ENCODE measurements at regions not wholly inside any gene's neighbourhood (a gene's known extent, or its start where the extent isn't known, plus 50 kb on each side); places are given as distances from the start of the nearest gene placed in this dataset.

- Mint-ChIP-seq H3K4me1 (peaks cover 7% of the 10 kb centered on the region), H3K9me3 (ENCODE audit: low read depth) (no peaks in the 10 kb centered on the region), H3K27me3 (peaks cover 7% of the 10 kb centered on the region), H3K36me3 (ENCODE audit: low read depth) (peaks cover 3% of the 10 kb centered on the region), H3K4me3 (no peak overlapping the region), H3K27ac (no peak overlapping the region)
- DNase-seq (no peak), ATAC-seq (no peak)
- intact Hi-C loops (cut with DNase I, micrococcal nuclease): no loop called here
- ChIA-PET POLR2A (no interaction called here), CTCF (interaction anchor here (0.5 to 1.5 kb wide), 3 partner anchors 8 to 1246 kb away, joined by 3 to 4 read pairs (median 3); partner anchors contain the start of gene WRNIP1)
These were observed 90.1 kb upstream of the FOXC1 start for GRCh38 chr6:1519597-1519996.

- Mint-ChIP-seq H3K36me3 (ENCODE audit: low read depth) (peaks cover 3% of the 10 kb centered on the region), H3K9me3 (ENCODE audit: low read depth) (no peaks in the 10 kb centered on the region), H3K27me3 (peaks cover 7% of the 10 kb centered on the region), H3K4me1 (peaks cover 38% of the 10 kb centered on the region), H3K27ac (no peak overlapping the region), H3K4me3 (no peak overlapping the region)
- intact Hi-C loops (cut with DNase I, micrococcal nuclease): no loop called here
- DNase-seq (no peak), ATAC-seq (no peak)
- CTCF ChIA-PET: interaction anchor here (0.6 to 1.7 kb wide), 2 partner anchors 30 to 33 kb away, joined by 3 to 4 read pairs; no protein-coding TSS in a partner anchor
- POLR2A ChIA-PET: no interaction called here
These were observed 86.9 kb upstream of the FOXC1 start for GRCh38 chr6:1522779-1523178.

- ChIA-PET CTCF (interaction anchor here (0.5 to 1.5 kb wide), 21 partner anchors 8 to 1244 kb away, joined by 3 to 20 read pairs (median 3); no protein-coding TSS in a partner anchor), POLR2A (no interaction called here)
- Mint-ChIP-seq H3K9me3 (ENCODE audit: low read depth) (no peaks in the 10 kb centered on the region), H3K4me3 (peak overlapping the region; percentile 56), H3K27me3 (peaks cover 7% of the 10 kb centered on the region), H3K4me1 (peaks cover 48% of the 10 kb centered on the region), H3K27ac (peak overlapping the region; percentile 78), H3K36me3 (ENCODE audit: low read depth) (peaks cover 3% of the 10 kb centered on the region)
- ATAC-seq: peak; percentile 76
- peak; percentile 90 for DNase-seq
- intact Hi-C loops (cut with DNase I, micrococcal nuclease): loop anchor here (1.0 kb wide), 1 partner anchor 31 kb away; no protein-coding TSS in a partner anchor
These were observed 85.7 kb upstream of the FOXC1 start for GRCh38 chr6:1524040-1524480.

- peaks cover 7% of the 10 kb centered on the region for H3K27me3 Mint-ChIP-seq
- peak; percentile 20 for DNase-seq
- POLR2A ChIA-PET: interaction anchor here (0.7 kb wide), 2 partner anchors 585 to 658 kb away, joined by 3 read pairs; no protein-coding TSS in a partner anchor
- H3K4me3 Mint-ChIP-seq: no peak overlapping the region
- peaks cover 3% of the 10 kb centered on the region for H3K36me3 Mint-ChIP-seq (ENCODE audit: low read depth)
- peak overlapping the region; percentile 48 for H3K27ac Mint-ChIP-seq
- CTCF ChIA-PET: interaction anchor here (0.5 to 1.3 kb wide), 5 partner anchors 29 to 163 kb away, joined by 3 to 6 read pairs (median 3); no protein-coding TSS in a partner anchor
- intact Hi-C loops (cut with DNase I, micrococcal nuclease): no loop called here
- no peak for ATAC-seq
- no peaks in the 10 kb centered on the region for H3K9me3 Mint-ChIP-seq (ENCODE audit: low read depth)
- peaks cover 63% of the 10 kb centered on the region for H3K4me1 Mint-ChIP-seq
These were observed 84.2 kb upstream of the FOXC1 start for GRCh38 chr6:1525364-1526038.

- DNase-seq (peak; percentile 26), ATAC-seq (peak; percentile 11)
- intact Hi-C loops (cut with DNase I, micrococcal nuclease): no loop called here
- H3K4me1 Mint-ChIP-seq: peaks cover 66% of the 10 kb centered on the region
- H3K9me3 Mint-ChIP-seq (ENCODE audit: low read depth): no peaks in the 10 kb centered on the region
- H3K4me3 Mint-ChIP-seq: no peak overlapping the region
- peak overlapping the region; percentile 53 for H3K27ac Mint-ChIP-seq
- peaks cover 7% of the 10 kb centered on the region for H3K27me3 Mint-ChIP-seq
- H3K36me3 Mint-ChIP-seq (ENCODE audit: low read depth): peaks cover 3% of the 10 kb centered on the region
- CTCF ChIA-PET: interaction anchor here (0.5 to 1.9 kb wide), 5 partner anchors 7 to 1105 kb away, joined by 3 to 5 read pairs (median 3); no protein-coding TSS in a partner anchor
- POLR2A ChIA-PET: interaction anchor here (0.8 kb wide), 1 partner anchor 11 kb away, joined by 3 read pairs; no protein-coding TSS in a partner anchor
These were observed 83.2 kb upstream of the FOXC1 start for GRCh38 chr6:1526398-1527072.

- intact Hi-C loops (cut with DNase I, micrococcal nuclease): no loop called here
- Mint-ChIP-seq H3K9me3 (ENCODE audit: low read depth) (no peaks in the 10 kb centered on the region), H3K4me3 (no peak overlapping the region), H3K27ac (peak overlapping the region; percentile 52), H3K36me3 (ENCODE audit: low read depth) (peaks cover 3% of the 10 kb centered on the region), H3K27me3 (peaks cover 4% of the 10 kb centered on the region), H3K4me1 (peaks cover 67% of the 10 kb centered on the region)
- DNase-seq (peak; percentile 69), ATAC-seq (peak; percentile 79)
- CTCF ChIA-PET: interaction anchor here (0.5 to 1.9 kb wide), 4 partner anchors 8 to 1105 kb away, joined by 3 to 5 read pairs (median 4); no protein-coding TSS in a partner anchor
- POLR2A ChIA-PET: no interaction called here
These were observed 82.7 kb upstream of the FOXC1 start for GRCh38 chr6:1527073-1527457.

GRCh38 chr6:1535295-1535694 is 74.4 kb upstream of the FOXC1 start:
- Mint-ChIP-seq H3K36me3 (ENCODE audit: low read depth) (no peaks in the 10 kb centered on the region), H3K27me3 (no peaks in the 10 kb centered on the region), H3K4me3 (no peak overlapping the region), H3K4me1 (peaks cover 28% of the 10 kb centered on the region), H3K9me3 (ENCODE audit: low read depth) (no peaks in the 10 kb centered on the region), H3K27ac (peak overlapping the region; percentile 67)
- ATAC-seq: peak; percentile 93
- intact Hi-C loops (cut with DNase I, micrococcal nuclease): no loop called here
- DNase-seq: peak; percentile 66
- POLR2A ChIA-PET: no interaction called here
- CTCF ChIA-PET: interaction anchor here (0.6 to 1.3 kb wide), 3 partner anchors 18 to 881 kb away, joined by 3 to 8 read pairs (median 4); no protein-coding TSS in a partner anchor

GRCh38 chr6:1536526-1537429 is 72.9 kb upstream of the FOXC1 start:
- H3K27ac Mint-ChIP-seq: peak overlapping the region; percentile 73
- DNase-seq (no peak), ATAC-seq (no peak)
- intact Hi-C loops (cut with DNase I, micrococcal nuclease): no loop called here
- POLR2A ChIA-PET: interaction anchor here (1.0 kb wide), 1 partner anchor 10 kb away, joined by 3 read pairs; no protein-coding TSS in a partner anchor
- H3K36me3 Mint-ChIP-seq (ENCODE audit: low read depth): no peaks in the 10 kb centered on the region
- H3K4me3 Mint-ChIP-seq: no peak overlapping the region
- H3K4me1 Mint-ChIP-seq: peaks cover 22% of the 10 kb centered on the region
- CTCF ChIA-PET: interaction anchor here (0.7 to 1.3 kb wide), 4 partner anchors 13 to 1367 kb away, joined by 3 to 7 read pairs (median 3); no protein-coding TSS in a partner anchor
- H3K9me3 Mint-ChIP-seq (ENCODE audit: low read depth): no peaks in the 10 kb centered on the region
- no peaks in the 10 kb centered on the region for H3K27me3 Mint-ChIP-seq

- no peak for ATAC-seq
- peaks cover 3% of the 10 kb centered on the region for H3K9me3 Mint-ChIP-seq (ENCODE audit: low read depth)
- no peak overlapping the region for H3K4me3 Mint-ChIP-seq
- intact Hi-C loops (cut with DNase I, micrococcal nuclease): no loop called here
- no peak for DNase-seq
- peaks cover 5% of the 10 kb centered on the region for H3K36me3 Mint-ChIP-seq (ENCODE audit: low read depth)
- H3K27me3 Mint-ChIP-seq: no peaks in the 10 kb centered on the region
- ChIA-PET POLR2A (no interaction called here), CTCF (no interaction called here)
- no peak overlapping the region for H3K27ac Mint-ChIP-seq
- H3K4me1 Mint-ChIP-seq: peaks cover 22% of the 10 kb centered on the region
These were observed 71.3 kb upstream of the FOXC1 start for GRCh38 chr6:1538369-1538768.

GRCh38 chr6:1538810-1539478 is 70.8 kb upstream of the FOXC1 start:
- ChIA-PET CTCF (no interaction called here), POLR2A (no interaction called here)
- Mint-ChIP-seq H3K27me3 (no peaks in the 10 kb centered on the region), H3K36me3 (ENCODE audit: low read depth) (peaks cover 8% of the 10 kb centered on the region), H3K27ac (no peak overlapping the region), H3K4me1 (peaks cover 22% of the 10 kb centered on the region), H3K4me3 (no peak overlapping the region), H3K9me3 (ENCODE audit: low read depth) (peaks cover 5% of the 10 kb centered on the region)
- DNase-seq: no peak
- intact Hi-C loops (cut with DNase I, micrococcal nuclease): no loop called here
- ATAC-seq: no peak
